NOMO-1 treated with DMSO at 0.1 percent for 48 hours (cell line): ENCODE measurements at regions not wholly inside any gene's neighbourhood (a gene's known extent, or its start where the extent isn't known, plus 50 kb on each side); places are given as distances from the start of the nearest gene placed in this dataset.

Experiments used
- DNase-seq: peaks from one replicate; lab custom pipeline; 2025; ENCODE audit not compliant: unreplicated experiment; lab: John Stamatoyannopoulos, UW

DNA sequence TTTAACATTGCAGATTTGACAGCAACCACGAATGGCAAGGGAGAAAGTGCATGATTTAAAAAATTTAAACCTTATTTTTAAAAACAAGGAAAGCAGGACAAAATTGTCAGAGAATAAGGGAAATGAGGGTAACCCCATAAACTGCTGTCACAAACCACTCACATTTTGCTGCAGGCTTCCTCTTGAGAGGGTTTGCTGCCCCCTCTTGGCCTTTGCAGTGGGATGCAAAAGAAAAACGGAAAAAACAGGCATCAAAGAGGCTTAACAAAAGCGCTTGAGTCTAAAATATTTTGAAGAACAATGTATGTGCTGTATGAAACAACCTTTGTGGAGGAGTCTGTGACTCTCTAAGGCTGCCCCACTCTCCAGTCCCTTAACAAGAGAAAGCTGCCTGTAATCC is 91.6 kb downstream of the TMX3 start:
- peak; percentile 44 for DNase-seq

DNA sequence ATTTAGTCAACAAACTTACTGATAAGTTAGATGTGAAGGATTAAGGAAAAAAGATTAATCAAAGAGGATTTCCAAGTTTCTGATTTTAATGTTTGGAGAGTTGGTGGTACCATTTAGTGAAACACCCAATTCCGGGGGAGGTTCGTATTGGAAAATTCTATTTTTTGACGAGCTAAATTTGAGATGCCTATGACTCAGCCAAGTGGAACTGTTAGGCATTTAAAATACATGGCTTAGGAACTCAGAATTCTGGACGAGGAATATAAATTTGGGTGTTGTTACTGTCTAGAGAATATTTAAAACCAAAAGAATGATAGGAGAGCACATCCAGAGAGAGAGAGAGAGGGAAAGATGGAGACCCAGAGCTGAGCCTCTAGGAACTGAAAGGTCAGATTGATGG is 103.6 kb downstream of the TMX3 start:
- DNase-seq, result no peak

DNA sequence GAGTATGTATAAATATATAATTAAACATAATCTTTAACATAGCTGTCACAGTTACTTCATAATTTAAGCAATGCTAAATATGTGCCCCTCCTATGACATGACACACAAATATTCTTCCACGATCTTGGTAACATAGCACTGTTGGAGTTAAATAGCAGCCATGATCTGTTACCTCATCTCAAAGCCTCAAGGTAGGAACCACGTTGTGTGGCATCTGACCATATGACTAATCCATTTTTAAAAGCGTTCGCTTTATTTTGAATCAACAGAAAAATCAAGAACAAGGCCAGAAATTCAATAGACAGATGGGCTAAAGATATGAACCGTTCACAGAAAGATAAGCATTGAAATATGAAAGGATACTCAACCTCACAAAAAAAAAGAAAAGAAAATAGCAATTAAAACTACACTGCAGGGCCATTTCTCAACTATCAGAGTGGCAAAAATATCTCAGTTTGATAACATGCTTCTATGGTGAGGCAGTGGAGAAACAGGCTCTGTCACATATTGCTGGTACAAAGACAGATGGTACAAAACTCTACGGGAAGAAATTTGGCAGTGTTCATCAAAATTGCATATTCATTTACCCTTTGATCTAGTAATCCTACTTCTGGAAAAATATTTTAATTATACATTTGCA is 105.9 kb downstream of the TMX3 start:
- no peak for DNase-seq

DNA sequence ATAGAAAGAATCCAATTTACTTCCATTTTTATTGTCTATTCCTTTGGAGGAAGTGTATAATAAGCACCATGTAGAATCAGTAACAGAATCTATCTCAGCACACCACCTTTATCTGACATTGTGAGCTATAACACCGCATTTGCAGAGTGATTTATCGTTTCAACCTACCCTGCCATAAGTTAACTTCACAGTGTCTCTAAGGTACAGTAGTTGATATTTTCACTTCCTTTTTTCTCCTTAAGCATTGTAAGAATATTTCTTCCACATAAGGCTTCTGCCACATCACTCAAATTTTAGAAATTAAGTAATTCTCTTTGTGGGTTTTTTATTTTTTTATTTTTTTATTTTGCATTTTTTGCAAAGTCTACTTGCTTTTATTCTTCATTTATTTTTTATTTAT is 107.1 kb downstream of the TMX3 start:
- peak; percentile 23 for DNase-seq

DNA sequence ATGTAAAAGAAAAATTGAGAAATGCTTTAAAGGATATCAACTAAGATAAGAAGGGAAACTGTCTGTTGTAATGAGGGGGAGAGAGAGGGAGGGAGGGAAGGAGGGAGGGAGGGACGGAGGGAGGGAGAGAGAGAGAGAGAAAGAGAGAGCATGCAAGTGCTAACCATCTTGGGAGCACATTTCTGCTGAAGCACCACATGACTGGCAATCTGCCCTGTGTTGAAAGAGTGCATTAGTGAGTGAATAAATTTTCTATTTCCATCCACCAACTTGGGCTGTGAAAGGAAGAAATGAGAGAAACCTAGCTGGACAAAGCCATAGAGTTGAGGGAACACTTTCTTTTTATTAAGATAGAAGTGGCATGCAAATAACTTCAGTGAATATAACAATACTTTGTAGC is 110.7 kb downstream of the TMX3 start:
- no peak for DNase-seq

DNA sequence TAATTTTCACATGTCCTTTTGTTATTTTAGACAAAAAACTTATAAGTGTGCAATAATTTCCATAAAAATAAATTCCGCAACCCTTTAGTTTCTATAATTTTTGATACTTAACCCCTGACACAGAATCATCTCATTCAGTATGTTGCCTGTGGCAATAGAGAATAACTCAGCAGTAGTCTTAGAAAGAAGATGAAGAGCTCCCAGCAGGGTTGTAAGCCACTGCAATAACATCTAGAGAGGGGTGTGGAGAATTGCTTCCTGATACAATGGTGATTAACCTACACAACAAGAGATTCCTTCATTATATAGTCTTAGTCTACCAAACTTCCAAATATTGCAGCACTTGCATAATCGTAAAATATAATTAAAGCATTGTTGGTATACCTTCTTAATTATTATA is 118.9 kb downstream of the TMX3 start:
- no peak for DNase-seq

DNA sequence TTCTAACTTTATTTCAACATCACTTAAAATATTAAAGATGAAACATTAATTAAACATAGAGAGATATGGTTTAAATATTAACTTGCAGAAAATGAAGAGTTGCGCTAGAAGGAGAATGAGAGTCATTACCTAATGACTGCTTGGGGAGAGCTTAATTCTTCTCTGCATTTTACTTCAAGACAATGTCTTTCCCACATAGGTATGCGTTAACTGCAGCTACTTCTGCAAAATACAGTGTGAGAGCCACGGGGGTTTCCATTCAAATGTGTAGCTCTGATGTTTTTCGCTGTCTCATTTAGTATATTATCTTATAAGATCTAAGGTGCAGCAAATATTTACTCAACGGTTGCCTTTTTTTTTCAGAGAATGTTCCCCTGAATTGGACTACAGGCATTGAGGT is 126.7 kb downstream of the TMX3 start:
- no peak for DNase-seq

DNA sequence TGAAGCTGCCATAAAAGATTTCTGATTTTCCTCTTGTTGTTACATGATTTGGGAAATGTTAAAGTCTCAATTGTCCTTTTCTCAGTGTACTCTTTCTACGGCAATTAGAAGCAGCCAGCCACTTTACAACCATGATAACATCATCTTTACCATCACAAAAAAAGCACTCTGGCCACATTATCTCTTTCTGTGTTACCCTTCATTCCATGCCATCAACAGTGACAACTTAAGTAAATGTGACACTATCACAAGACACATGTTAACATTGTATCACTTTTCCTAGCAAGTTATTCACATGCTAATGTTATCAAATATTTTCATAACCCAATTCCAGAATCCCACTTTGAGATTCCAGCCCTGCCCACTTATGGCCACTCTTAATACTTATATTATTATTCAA is 131.2 kb downstream of the TMX3 start:
- DNase-seq, result no peak

DNA sequence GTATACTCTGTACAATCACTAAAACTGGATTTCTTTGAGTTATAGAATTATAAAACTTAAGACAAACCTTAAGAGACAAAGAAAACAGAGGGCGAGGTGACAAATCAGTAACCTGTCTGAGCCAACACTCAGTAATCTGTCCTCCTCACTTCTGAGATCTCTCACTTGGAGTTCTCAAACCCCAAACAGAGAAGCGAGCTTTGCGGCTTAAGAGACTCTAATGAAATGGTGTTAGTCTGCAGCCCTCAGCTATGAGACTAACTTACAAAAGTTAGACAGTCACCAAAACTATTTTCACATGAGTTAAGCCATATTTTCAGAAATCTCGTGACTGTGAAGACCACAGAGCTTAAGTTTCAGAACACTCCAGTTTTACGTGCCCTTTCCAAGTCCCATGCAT is 140.6 kb downstream of the TMX3 start:
- DNase-seq, result no peak

DNA sequence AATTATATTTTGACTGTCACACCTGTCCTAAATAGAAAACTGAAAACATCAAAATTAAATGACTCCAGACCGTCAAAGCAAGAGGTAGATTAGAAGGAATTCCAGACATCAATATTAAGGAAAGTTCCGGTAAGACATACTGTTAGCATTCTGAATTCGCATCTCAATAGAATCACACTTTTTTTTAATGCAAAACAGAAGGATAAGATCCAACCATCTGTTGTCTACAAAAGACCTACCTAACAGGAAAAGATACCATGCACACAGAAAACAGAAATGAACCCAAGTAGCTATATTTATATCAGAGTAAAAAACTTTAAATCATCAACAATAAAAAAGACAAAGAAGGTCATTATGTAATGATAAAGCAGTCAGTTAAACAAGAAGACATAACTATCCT is 145.0 kb downstream of the TMX3 start:
- DNase-seq, result no peak

DNA sequence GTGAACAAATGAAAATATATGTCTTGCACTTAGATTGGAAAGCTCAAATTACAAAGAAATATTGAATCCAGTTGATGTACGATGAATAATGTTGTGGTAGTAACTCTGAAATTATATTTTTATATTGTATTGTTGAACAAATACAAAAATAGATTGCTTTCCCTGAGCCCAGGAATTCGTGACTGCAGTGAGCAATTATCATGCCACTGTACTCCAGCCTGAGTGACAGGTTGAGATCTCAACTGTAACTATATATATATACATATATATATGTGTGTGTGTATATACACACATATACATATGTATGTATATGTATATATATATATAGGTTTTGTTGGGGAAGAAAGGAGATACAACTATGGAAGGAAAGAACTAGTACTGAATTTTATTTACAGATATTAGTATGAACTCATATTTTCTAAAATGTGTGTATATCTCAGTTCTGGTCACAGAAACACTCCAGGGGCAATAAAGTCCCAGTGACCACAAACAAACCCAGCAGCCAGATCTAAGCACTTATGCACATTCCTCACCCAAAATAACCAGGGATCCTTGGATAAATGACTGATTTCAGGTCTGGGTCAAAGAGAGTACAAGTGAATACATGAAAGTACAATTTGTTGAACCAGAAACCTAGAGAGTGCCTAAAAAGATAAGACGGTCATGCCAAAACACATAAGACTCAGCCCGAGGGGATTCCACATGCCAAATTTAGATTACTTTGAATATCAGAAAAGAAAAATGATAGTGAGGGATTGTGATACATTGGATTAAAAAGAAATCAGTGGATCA is 146.3 kb downstream of the TMX3 start:
- no peak for DNase-seq

DNA sequence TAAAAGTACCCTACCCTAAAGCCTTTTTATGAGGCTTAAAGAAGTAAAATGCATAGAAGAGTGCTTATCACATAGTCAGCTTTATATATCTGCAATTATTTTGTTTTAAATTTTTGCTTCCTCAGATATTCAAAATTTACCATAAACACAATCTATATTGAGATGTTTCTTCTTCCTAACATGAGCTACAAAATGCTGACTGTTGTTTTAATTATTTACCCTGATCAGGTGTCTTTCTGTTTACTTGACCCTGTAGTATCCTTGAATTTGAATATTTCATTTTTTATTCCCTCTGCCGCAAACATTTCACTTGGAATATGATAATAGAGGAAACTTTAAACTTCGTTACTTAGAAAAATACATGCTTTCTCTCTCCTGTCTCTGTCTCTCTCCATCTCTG is 147.9 kb downstream of the TMX3 start:
- DNase-seq, result no peak

DNA sequence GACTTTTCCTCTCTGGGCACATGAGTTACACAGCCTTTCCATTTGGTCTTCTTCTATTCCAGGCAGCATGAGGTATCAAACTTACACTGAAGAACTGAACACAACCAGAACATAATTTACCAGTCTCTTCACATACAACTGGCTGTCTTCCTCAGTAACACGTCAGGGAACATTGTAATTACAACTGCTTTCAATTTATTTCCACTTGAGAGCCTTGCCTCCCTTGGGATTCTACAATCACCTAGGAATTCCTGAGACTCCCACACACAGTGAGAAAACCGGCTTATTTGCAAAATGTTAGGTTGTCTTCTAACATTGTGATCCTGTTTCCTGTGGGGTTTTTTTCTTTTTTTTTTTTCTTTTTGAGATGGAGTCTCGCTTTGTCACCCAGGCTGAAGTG is 149.9 kb downstream of the TMX3 start:
- DNase-seq, result no peak

DNA sequence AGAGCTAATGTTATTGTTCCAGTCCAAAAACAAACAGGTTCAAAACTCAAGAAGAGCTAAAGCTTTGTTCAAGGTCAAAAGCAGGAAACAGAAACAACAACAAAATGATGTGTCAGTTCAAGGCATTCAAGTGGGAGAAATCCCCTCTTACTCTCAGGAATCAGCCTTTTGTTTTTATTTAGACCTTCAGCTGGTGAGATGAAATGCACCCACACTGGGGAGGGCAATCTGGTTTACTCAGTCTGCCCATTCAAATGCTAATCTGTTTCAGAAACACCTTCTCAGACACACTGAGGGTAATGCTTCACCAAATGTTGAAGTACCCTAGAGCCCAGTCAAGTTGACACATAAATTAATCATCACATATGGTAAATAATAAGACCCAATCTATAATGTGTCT is 150.6 kb downstream of the TMX3 start:
- DNase-seq, result no peak

DNA sequence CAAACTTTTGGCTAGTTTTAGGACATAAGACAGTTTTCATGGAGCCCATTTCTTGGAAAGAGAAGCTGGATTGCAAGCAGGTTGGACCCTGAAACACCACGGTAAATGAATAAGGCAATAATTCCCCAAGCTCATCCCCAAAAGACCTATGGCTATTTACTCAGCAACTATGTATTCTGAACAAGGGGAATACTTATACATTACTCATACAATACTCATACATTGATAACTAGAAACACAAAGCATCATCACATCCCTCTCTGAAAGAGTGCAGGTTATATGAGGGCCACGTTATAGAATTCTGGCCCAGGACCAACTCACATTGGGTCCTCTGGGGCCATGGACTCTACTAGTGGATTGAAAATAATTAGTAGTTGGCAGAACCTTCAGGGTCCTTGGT is 154.8 kb downstream of the TMX3 start:
- DNase-seq, result no peak

DNA sequence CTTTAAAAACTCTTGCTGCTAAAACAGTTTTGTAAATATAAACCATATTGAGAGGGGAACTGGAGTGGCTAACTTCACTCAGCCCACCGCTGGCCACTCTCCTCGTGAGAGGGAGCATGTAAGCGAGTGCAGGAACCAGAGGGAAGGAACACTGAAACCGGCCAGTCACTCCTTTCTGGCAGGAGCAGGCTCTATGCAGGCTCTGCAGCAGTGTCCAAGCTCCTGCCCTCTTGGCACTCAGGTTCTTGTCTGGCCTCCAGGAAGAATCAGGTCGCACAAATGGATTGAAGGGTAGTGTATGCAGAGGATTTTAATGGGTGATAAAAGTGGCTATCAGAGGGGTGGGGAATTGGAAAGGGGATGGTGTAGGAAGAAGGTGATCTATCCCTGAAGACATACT is 157.7 kb downstream of the TMX3 start:
- DNase-seq, result no peak

DNA sequence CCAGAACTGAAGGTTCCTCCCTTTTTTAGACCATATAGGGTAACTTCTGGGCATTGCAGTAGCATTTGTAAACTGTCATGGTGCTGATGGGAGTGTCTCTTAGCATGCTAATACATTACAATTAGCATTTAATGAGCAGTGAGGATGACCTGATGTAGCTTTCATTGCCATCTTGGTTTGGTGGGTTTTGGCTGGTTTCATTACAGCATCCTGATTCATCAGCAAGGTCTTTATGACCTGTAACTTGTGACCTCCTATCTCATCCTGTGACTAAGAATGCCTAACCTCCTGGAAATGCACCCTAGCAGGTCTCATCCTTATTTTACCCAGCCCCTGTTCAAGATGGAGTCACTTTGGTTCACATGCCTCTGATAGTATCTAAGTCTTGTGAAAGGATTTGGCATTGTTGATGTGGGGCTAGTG is 159.0 kb downstream of the TMX3 start:
- no peak for DNase-seq

DNA sequence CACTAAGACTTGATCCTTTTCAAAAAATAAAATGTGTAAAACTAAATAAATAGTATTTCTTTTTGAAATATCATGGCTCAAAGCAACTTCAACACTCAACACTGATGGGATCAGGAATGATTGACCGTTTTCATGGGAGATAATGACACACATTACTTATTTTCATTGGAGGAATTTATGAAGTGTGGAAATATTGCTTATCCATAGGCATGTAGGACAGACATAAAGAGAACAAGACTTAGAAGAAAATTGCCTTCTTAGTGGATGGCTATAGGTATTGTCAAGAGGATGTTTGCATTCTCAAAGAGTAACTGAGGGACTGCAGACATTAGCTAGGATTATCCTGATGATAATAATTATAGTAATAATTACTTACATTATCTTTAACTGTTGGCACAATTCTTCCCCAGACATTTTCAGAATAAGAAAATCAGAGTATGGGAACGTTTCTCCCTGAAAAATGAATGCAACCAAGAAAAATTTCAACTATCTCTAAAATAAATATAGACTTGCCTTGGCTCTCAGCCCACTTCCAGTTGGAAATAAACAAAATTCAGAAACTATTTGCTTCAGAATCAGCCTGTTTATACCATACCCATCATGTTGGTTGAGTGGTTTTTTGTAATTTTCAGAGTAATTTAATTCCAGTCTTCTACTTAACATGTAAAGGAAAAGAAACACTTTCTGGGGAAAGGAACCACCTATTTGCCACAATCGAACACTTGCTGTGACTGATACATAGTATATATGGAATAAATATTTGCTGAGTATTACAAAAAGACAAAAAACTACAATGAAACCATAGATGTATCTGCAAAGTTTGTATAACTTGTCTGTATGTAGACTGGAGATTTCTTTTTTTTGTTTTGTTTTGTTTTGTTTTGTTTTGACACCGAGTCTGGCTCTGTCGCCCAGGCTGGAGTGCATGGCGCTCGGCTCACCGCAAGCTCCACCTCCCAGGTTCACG is 165.7 kb downstream of the TMX3 start:
- no peak for DNase-seq

DNA sequence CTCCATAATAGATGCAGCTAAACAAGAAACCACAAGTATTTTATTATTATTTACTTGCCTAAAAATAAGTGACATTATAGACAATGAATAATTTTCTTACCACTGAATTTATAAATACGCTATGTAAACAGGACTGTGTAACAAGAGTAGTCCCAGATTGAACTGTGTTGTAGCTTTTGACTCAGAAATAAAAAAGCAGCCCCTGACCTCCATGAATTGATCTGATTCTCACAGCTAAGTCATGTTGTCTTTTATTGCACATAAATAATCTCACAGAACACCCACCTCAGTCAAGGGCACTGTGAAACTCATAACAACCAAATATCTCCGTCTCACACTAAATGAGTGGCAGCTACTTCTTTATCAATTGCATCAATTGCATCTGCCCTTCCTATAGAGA is 171.6 kb downstream of the TMX3 start:
- DNase-seq, result no peak

DNA sequence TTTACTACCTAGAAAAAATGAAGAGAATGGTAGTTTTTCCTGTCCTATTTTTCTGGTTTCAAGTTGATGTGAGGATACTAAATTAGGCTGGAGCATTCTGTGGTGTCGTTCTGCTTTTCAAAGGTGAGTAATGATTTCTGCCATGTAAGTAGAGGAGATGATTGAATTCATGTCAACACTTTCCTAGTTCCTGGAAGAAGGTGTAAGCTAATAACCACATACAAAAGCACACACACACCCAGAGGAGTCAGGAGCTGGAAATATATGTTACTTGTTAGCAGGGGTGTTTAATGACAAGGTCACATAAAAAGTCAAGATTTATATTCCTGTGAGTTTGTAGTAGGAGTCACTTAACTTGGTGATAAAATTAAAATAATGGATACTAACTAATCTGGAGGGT is 172.1 kb downstream of the TMX3 start:
- DNase-seq, result no peak

DNA sequence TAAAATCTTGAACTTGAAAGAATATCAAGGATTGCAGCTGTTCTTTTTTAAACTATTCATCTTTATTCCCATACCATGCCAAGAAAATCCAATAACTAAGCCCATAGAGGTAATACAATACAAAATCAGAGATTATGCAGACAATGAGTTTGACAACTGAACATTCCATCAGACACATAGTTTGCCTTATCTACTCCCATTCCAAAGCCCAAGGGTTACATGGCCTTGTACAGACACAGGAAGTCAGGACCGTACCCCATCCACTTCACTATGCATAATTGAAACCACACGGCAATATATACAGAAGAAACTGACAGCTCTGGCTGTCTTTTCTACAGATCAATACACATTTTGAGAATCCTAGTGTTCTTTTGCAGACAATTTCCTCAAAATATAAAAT is 181.3 kb downstream of the TMX3 start:
- no peak for DNase-seq
